CD4-positive, alpha-beta T cell treated with Interleukin-2 at 100 ng/mL for 4 hours (primary cell): ENCODE measurements at regions not wholly inside any gene's neighbourhood (a gene's known extent, or its start where the extent isn't known, plus 50 kb on each side); places are given as distances from the start of the nearest gene placed in this dataset.

Source experiments
- DNase-seq: peaks from one replicate; pipeline ENCODE4 v3.0.0-alpha.2; 2020; ENCODE audit warnings: low spot score

- DNase-seq, result no peak
These were observed 1396.4 kb downstream of the EFNB2 start for GRCh38 chr13:105139048-105139379.

DNA sequence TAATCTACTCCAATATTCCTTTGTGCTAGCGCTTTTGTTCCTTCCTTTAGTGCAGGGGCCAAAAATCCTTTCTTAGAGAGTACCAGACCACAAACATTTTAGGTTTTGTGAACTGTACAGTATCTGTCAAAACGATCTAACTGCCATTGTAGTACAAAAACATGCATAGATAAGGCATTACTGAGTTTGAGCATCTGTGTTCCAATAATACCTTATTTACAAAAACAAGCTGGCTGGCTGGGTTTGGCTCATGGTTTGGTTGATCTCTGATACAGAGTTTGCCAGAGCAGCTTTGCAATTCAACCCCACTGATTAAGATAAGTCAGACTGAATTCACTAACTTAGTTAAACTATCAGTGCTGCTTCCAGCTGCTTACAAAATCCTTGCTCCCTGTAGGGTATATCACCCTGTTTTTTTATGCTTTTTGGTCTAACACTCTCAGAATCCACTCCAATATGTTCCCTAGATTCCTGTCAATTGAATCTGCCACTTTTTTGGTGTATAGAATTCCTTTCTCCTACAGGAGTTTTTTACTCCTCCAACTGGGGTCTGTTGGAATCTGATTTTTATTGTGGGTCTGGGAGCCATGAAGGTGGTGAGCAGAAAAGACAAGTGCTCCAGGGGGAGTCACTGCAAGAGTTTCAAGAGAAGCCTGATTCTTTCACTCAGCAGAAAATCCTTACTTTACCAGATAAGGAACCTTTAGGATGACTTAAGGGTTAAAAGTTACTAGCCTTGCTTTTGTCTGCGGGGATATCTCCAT lies 1399.4 kb downstream of the EFNB2 start:
- DNase-seq, result no peak

GRCh38 chr13:105127732-105128131 lies 1407.7 kb downstream of the EFNB2 start:
- DNase-seq, result no peak

DNA sequence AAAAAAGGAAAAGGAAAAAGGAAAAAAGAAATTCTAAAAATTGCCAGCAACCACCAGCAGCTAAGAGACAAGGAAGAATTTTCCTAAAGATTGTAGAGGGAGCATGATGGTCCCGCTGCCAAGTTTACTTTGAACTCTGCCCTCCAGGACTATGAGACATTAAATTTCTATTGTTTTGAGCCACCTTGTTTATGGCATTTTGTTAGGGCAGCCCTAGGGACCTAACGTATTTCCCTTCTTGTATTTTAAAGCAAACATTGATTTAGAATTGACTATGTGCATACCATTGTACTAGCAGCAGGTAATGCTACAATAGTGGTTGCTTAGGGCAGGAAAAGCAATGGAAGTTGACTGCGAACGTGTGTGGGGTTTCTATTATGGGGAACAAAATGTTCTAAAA lies 1414.2 kb downstream of the EFNB2 start:
- no peak for DNase-seq

- DNase-seq, result no peak
These were observed 1417.0 kb downstream of the EFNB2 start for GRCh38 chr13:105118426-105118985.

GRCh38 chr13:105116966-105117365 lies 1418.5 kb downstream of the EFNB2 start:
- DNase-seq, result no peak

DNA sequence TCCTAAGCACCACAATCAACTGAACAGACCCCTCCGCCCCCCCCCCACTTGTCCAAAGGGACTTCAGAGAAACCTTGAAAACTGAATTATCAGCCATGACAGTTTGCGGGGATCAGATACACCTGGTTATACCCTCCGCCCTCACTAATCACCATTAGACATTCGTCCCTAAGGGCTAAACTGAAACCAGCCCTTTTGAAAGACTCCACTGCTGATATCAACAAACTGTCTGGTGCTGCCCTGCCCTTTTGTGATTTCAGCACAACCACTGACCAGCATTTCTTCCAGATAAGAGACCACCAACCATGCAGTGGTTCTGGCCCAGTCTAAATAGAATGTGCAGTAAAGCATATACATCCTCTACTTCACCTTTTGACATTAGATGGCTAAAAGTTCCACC lies 1422.9 kb downstream of the EFNB2 start:
- no peak for DNase-seq

DNA sequence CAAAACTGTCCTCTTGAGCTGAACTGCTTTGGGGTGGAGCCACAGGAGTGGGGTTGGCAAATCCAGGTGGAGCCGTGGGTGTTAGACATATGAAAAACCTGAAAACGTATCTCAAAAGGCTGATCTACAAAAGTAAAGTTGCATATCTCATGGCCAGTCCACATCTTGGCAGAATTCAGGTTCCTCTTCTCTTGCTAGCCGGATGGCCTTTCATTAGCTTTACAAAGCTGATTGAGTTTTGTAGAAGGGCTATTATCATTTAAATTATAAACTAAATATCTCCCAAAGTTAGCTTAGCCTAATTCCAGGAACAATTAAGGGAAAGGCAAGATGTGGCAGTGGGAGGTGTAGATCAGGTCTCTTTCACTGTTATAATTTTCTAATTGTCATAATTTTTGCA lies 1427.7 kb downstream of the EFNB2 start:
- no peak for DNase-seq

GRCh38 chr13:105105471-105105870 lies 1430.0 kb downstream of the EFNB2 start:
- no peak for DNase-seq

DNA sequence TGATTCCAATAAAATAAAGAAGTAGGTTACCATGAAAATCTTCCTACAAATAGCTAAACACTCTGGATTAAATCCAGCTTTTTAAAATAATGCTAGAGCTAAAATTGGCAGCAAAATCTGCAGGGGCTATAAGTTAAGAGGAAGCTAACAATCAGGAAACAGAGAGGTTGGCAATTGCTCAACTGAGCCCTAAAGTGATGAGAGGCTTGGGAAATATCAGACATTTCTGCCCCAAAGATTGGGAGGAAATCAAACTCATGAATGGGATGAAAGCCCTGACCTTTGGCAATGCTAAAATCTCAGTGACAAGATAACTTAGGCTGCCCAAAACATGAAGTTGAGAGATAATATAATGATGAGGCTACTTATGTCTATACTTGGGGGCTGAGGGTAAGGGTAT lies 1437.9 kb downstream of the EFNB2 start:
- DNase-seq, result no peak

- DNase-seq, result no peak
These were observed 1445.4 kb downstream of the EFNB2 start for GRCh38 chr13:105089858-105090643.

DNA sequence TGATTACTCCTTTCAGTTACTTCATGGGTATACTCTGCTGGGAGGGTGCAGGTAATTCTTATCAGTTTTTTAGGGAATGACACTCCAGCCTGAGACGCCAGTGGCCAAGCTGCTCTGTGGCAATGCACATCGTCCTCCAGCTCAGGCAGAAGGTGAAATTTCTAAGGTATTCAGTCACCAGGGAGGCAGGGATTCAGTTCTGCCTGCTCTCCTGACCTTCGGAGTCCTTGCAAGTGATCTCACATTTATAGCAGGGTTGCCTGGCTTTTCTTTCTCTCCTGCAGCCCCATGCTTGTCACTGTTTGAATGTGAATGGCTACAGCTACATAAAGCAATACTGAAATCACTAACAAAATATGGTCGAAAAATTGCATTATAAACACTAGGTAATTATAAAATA lies 1447.5 kb downstream of the EFNB2 start:
- DNase-seq, result no peak

DNA sequence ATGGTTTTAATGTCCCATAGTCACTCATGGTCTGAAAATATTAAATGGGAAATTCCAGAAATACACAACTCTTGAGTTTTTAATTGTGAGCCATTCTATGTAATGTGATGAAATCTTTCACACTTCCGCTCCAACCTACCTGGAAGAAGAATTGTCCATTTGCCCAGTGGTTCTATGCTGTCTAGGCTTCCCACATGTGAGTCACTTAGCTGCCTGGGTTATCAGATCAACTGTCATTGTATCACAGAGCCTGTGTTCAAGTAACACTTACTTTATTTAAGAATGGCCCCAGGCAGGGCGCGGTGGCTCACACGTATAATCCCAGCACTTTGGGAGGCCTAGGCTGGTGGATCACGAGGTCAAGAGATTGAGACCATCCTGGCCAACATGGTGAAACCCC lies 1450.5 kb downstream of the EFNB2 start:
- no peak for DNase-seq

- no peak for DNase-seq
These were observed 1451.5 kb downstream of the EFNB2 start for GRCh38 chr13:105083992-105084391.

DNA sequence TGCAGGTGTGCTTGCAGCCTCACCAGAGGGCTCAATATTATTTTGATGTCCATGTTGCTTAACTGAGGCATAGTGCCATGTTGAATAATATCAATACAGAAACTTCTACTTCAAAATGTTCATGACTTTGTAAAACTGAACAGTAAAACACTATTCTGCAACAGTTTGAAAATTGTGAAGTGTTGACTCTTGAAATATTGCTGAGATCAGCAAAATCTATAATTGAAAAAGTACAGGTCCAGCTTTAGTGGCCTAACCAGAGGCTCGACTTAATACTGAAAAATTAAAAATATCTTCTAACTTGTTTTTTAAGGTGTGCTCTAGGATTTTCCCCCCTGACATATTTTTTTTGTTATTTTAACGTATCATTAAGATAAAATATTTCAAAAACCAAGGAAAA lies 1460.7 kb downstream of the EFNB2 start:
- no peak for DNase-seq

DNA sequence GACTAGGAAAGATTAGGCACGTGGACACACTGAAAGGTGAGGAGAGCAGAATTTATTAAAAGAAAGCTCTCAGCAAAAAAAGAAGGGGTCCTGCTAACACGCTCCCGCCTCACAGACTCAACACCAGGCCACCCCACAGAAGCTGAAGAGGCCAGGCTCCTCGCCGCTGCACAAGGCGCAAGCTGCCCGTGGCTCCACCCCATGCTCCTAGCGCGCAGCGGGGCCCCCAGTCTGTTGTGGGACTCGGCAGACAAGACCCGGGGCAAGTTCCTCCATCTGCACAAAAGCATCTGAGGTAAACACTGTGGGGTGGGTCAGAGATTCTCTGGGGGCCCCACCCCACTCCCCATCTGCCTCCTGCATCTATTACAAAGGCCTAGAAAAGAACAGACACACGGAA lies 1462.4 kb downstream of the EFNB2 start:
- no peak for DNase-seq

- no peak for DNase-seq
These were observed 1465.0 kb downstream of the EFNB2 start for GRCh38 chr13:105070452-105070851.

- DNase-seq, result no peak
These were observed 1466.4 kb downstream of the EFNB2 start for GRCh38 chr13:105069106-105069505.

DNA sequence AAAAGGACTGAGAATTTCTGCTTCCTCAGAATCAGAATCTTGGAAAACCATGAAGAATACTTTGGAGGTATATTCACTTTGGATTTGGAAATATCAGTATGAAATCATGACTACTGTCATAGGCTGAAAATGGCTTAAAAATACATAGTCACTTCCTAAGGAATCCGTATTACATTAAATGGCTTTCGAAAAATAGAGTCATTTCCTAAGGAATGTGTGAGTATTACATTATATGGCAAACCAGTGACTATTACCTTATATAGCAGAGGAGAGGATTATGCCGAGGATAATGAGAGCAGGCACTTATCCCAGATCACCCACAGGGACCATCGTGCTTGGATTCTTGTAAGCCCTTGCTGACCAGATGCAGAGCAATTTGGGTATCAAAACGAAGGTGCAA lies 1471.8 kb downstream of the EFNB2 start:
- no peak for DNase-seq

GRCh38 chr13:105059786-105060185 lies 1475.7 kb downstream of the EFNB2 start:
- DNase-seq, result no peak

GRCh38 chr13:105058517-105058916 lies 1476.9 kb downstream of the EFNB2 start:
- DNase-seq, result no peak

GRCh38 chr13:105052711-105053110 lies 1482.8 kb downstream of the EFNB2 start:
- DNase-seq, result no peak

DNA sequence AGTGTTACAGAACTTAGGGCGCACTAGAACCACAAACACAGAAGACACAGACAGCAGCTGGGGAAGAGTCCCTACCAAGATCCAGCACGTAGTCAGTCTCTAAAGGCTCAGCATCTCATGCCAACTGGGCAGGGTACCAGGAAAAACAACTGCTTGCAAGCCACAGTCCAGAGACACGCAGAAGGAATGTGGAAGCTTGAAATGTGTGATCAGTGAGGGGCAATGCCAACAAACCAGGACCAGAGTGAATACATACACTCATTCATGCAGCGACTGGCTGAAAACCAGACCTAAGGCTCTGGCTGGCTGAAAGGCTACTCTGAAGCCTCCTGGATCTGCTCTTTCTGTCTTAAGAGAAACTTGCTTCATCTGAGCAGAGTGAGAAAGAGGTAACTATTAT lies 1484.8 kb downstream of the EFNB2 start:
- no peak for DNase-seq
